Spleen (tissue), 11 donors: ENCODE measurements at regions not wholly inside any gene's neighbourhood (a gene's known extent, or its start where the extent isn't known, plus 50 kb on each side); places are given as distances from the start of the nearest gene placed in this dataset.

ENCODE experiments used
- DNase-seq: peaks from one replicate; pipeline ENCODE4 v3.0.0-alpha.2; 2020
- H3K27ac ChIP-seq, 8 donors: fragments of 200-600 bp; sonication (generic) in 7 of 8; 1 replicate in 4 of 8; 2 replicates in 4 of 8; pipeline versions ENCODE4 v1.5.0 to v1.8.0; 2016 to 2021; ENCODE audit warnings: inconsistent platforms in 4 of 8, mild to moderate bottlenecking in 4 of 8, moderate library complexity in 1 of 8
- H3K27me3 ChIP-seq, 7 donors: fragments of 200-600 bp; sonication (generic) in 6 of 7; replicated peaks in 1 of 7; 1 replicate in 4 of 7; 2 replicates in 3 of 7; pipeline versions ENCODE4 v1.5.0 to v1.8.0; 2016 to 2021; ENCODE audit warnings: inconsistent platforms in 3 of 7, mild to moderate bottlenecking in 1 of 7
- H3K36me3 ChIP-seq, 6 donors: fragments of 200-600 bp; sonication (generic) in 5 of 6; 1 replicate in 4 of 6; 2 replicates in 2 of 6; pipeline versions ENCODE4 v1.5.0 to v1.8.0; 2016 to 2021; ENCODE audit warnings: inconsistent platforms in 2 of 6
- H3K4me1 ChIP-seq, 6 donors: fragments of 200-600 bp; sonication (generic) in 5 of 6; 1 replicate in 3 of 6; 2 replicates in 3 of 6; pipeline versions ENCODE4 v1.5.0 to v1.8.0; 2016 to 2021; ENCODE audit warnings: inconsistent platforms in 3 of 6
- H3K4me3 ChIP-seq, 8 donors: fragments of 200-600 bp; sonication (generic) in 7 of 8; 1 replicate in 4 of 8; 2 replicates in 4 of 8; pipeline versions ENCODE4 v1.5.0 to v1.8.0; 2016 to 2021; ENCODE audit warnings: inconsistent platforms in 4 of 8, mild to moderate bottlenecking in 4 of 8, moderate library complexity in 2 of 8
- H3K9me3 ChIP-seq, 8 donors: fragments of 200-600 bp; sonication (generic) in 7 of 8; 1 replicate in 4 of 8; 2 replicates in 4 of 8; pipeline versions ENCODE4 v1.5.0 to v1.8.0; 2016 to 2021; ENCODE audit warnings: inconsistent platforms in 4 of 8
- CTCF ChIP-seq, 11 experiments: fragments of 200-600 bp in 7 of 11; fragments of 450-650 bp in 4 of 11; sonication (generic) in 4 of 11; IDR thresholded peaks in 8 of 11; conservative IDR thresholded peaks in 3 of 11; 1 replicate in 7 of 11; 2 replicates in 4 of 11; pipeline versions ENCODE4 v1.4.0 to v1.8.0; 2016 to 2021; ENCODE audit warnings: antibody characterized with exemption in 11 of 11, inconsistent platforms in 4 of 11, mild to moderate bottlenecking in 1 of 11
- POLR2A ChIP-seq, 3 donors: fragments of 450-650 bp; IDR thresholded peaks; one replicate each; pipeline ENCODE4 v1.5.1; 2017; ENCODE audit warnings: antibody characterized with exemption in 3 of 3, mild to moderate bottlenecking in 1 of 3
- POLR2AphosphoS5 ChIP-seq, 3 donors: sonication (generic); formaldehyde crosslinking; IDR thresholded peaks; one replicate each; pipeline ENCODE4 v1.5.1; 2017; ENCODE audit warnings: antibody characterized with exemption in 3 of 3
- WGBS, 5 donors: extraction: QIAGEN DNeasy Blood & Tissue Kit in 3 of 5; methylation state at CpG; one replicate each; pipeline versions ENCODE4 v1.1.5 to v1.1.7; 2013 to 2018; 5-methylcytosine and 5-hydroxymethylcytosine counted together
- intact Hi-C: fragments of 100-400 bp; cut with DNase I; formaldehyde crosslinking; loops from one replicate; pipeline ENCODE4 v1.15.0; 2023; ENCODE audit warnings: low total_unique reads
- donor health status: healthy with polysubstance abuse.
- donor health status: DM: no; HTN: no; CAD: no; lungs with moderate emphysema.
- donor health status: DM: no; HTN: no; CAD: no.
- donor health status: Bipolar disorder and iron deficiency.
- donor health status: healthy.
- donor health status: DM: no; HTN: no; CAD: no.
- donor health status: DM: yes; HTN: yes; CAD: no.

- Histone ChIP-seq H3K27me3 (no peaks in the 10 kb centered on the region), H3K27ac (no peak overlapping the region), H3K9me3 (peaks cover 0 to 3% (median 0%) of the 10 kb centered on the region in 8 donors), H3K4me1 (no peaks in the 10 kb centered on the region), H3K4me3 (no peak overlapping the region), H3K36me3 (no peaks in the 10 kb centered on the region)
- WGBS, 5 donors = 82 to 89% (median 83%) methylated on average over 1 of the region's 1 CpG
- no peak for DNase-seq
- TF ChIP-seq CTCF (IDR thresholded peaks at IDR 0.05 in 8 of 11, conservative IDR thresholded peaks at IDR 0.05 in 3 of 11) = no peak
- no peak for TF ChIP-seq POLR2A (IDR thresholded peaks at IDR 0.05)
- TF ChIP-seq POLR2AphosphoS5 (IDR thresholded peaks at IDR 0.05) = no peak
- intact Hi-C loops = no loop called here
These were observed 354.2 kb downstream of the CDH10 start for GRCh38 chr5:24290536-24290935.

- no peak for DNase-seq
- Histone ChIP-seq H3K27me3 (no peaks in the 10 kb centered on the region), H3K27ac (no peak overlapping the region), H3K4me1 (no peaks in the 10 kb centered on the region), H3K4me3 (no peak overlapping the region), H3K9me3 (peaks cover 0 to 13% (median 5%) of the 10 kb centered on the region in 8 donors), H3K36me3 (no peaks in the 10 kb centered on the region)
- intact Hi-C loops = no loop called here
- 62 to 73% (median 69%) methylated on average over 2 of the region's 2 CpGs for WGBS, 5 donors
- TF ChIP-seq CTCF (IDR thresholded peaks at IDR 0.05 in 8 of 11, conservative IDR thresholded peaks at IDR 0.05 in 3 of 11) (no peak), POLR2A (IDR thresholded peaks at IDR 0.05) (no peak), POLR2AphosphoS5 (IDR thresholded peaks at IDR 0.05) (no peak)
These were observed 352.9 kb downstream of the CDH10 start for GRCh38 chr5:24291916-24292315.

GRCh38 chr5:24294333-24294732 is 350.4 kb downstream of the CDH10 start:
- TF ChIP-seq POLR2A (IDR thresholded peaks at IDR 0.05) (no peak), CTCF (IDR thresholded peaks at IDR 0.05 in 8 of 11, conservative IDR thresholded peaks at IDR 0.05 in 3 of 11) (no peak), POLR2AphosphoS5 (IDR thresholded peaks at IDR 0.05) (no peak)
- no peak overlapping the region for H3K27ac ChIP-seq
- intact Hi-C loops = no loop called here
- no peak for DNase-seq
- H3K36me3 ChIP-seq = no peaks in the 10 kb centered on the region
- no peak overlapping the region for H3K4me3 ChIP-seq
- H3K27me3 ChIP-seq = no peaks in the 10 kb centered on the region
- WGBS, 5 donors = 59 to 74% (median 64%) methylated on average over 4 of the region's 4 CpGs
- no peaks in the 10 kb centered on the region for H3K4me1 ChIP-seq
- peaks cover 0 to 13% (median 5%) of the 10 kb centered on the region in 8 donors for H3K9me3 ChIP-seq

DNA sequence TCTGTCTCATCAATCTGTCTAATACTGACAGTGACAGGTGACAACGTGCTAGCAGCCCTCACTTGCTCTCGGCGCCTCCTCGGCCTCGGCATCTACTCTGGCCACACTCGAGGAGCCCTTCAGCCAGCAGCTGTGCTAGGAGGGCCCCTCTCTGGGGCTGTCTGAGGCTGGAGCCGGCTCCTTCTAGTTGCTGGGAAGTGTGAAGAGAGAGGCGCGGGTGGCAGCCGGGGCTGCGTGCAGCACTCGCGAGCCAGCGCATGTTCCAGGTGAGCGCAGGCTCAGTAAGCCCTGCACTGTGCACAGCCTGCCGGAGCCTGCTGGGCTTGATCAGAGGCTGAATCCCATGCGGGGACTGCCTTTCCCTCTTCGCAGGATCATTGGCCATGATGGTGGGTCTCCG is 330.7 kb downstream of the CDH10 start:
- 89 to 92% (median 90%) methylated on average over 19 of the region's 19 CpGs for WGBS, 5 donors

More for the DNA sequence above, 330.7 kb downstream of the CDH10 start:
- Histone ChIP-seq H3K36me3 (no peaks in the 10 kb centered on the region), H3K27me3 (no peaks in the 10 kb centered on the region), H3K27ac (no peak overlapping the region), H3K4me1 (no peaks in the 10 kb centered on the region), H3K9me3 (peaks cover 0 to 79% (median 26%) of the 10 kb centered on the region in 8 donors), H3K4me3 (no peak overlapping the region)
- DNase-seq = no peak
- intact Hi-C loops = no loop called here
- TF ChIP-seq POLR2AphosphoS5 (IDR thresholded peaks at IDR 0.05) (no peak), POLR2A (IDR thresholded peaks at IDR 0.05) (no peak), CTCF (IDR thresholded peaks at IDR 0.05 in 8 of 11, conservative IDR thresholded peaks at IDR 0.05 in 3 of 11) (no peak)
